Fibroblast of the aortic adventitia (primary cell): ENCODE measurements at regions not wholly inside any gene's neighbourhood (a gene's known extent, or its start where the extent isn't known, plus 50 kb on each side); places are given as distances from the start of the nearest gene placed in this dataset.

ENCODE experiments used
- DNase-seq: peaks from one replicate; pipeline ENCODE4 v3.0.0-alpha.2; 2010; ENCODE audit warnings: low read depth
- H3K4me3 ChIP-seq: 2 replicates; pipeline ENCODE4 v1.5.1; 2011; ENCODE audit warnings: low read depth, mild to moderate bottlenecking, control low read depth, low read length, moderate library complexity
- CTCF ChIP-seq: IDR thresholded peaks from 2 replicates; pipeline ENCODE4 v1.5.1; 2011; ENCODE audit warnings: mild to moderate bottlenecking, low read length, control low read depth, inconsistent platforms; ENCODE audit not compliant: insufficient read depth

GRCh38 chr3:31186041-31186440 is 291.6 kb upstream of the GADL1 start:
- TF ChIP-seq CTCF = no peak
- H3K4me3 ChIP-seq = no peak overlapping the region
- no peak for DNase-seq

GRCh38 chr3:31187380-31187779 is 292.9 kb upstream of the GADL1 start:
- no peak for TF ChIP-seq CTCF
- no peak for DNase-seq
- no peak overlapping the region for H3K4me3 ChIP-seq

DNA sequence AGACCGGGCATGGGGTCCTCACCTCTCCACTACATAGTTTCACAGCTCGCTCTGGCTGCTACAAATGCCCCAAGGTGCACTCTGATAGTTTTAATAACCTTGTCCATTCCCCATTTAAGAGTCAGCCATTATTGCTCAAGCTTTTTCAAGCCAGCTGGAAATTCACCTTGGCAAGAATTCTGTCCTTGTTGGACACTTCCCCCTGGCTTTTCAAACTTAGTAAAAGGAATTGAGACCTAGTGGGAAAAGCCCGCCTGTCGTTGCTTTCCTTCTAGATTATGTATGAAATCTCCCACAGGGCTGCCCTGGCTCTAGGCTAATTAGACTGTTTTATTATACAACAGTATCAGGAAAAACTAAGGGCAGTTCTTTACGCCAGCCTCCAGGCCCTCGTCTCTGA is 293.7 kb upstream of the GADL1 start:
- H3K4me3 ChIP-seq = no peak overlapping the region
- TF ChIP-seq CTCF = no peak
- peak; percentile 71 for DNase-seq

- no peak for TF ChIP-seq CTCF
- no peak overlapping the region for H3K4me3 ChIP-seq
- no peak for DNase-seq
Observed at GRCh38 chr3:31189330-31189729, 294.9 kb upstream of the GADL1 start.

DNA sequence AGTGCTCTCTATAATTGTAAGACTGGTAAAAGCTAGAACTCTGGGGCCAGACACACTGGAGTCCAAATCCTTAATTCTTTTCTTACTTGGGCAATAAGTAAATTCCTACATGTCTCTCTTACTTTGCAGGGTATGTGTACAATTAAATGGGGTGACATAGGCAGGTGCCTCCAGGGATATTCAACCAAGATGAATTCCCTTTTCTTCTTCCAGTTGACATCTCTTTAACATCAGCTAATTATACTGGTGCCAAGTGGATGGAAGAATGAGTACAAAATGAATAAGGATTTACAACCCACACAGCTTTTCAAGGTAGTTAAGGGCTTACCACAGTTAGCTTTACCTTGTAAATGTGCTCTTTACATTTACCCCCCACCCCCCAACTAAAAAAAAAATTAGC is 295.5 kb upstream of the GADL1 start:
- no peak for TF ChIP-seq CTCF
- no peak for DNase-seq
- no peak overlapping the region for H3K4me3 ChIP-seq

GRCh38 chr3:31191354-31191753 is 296.9 kb upstream of the GADL1 start:
- no peak for DNase-seq
- no peak for TF ChIP-seq CTCF
- no peak overlapping the region for H3K4me3 ChIP-seq

DNA sequence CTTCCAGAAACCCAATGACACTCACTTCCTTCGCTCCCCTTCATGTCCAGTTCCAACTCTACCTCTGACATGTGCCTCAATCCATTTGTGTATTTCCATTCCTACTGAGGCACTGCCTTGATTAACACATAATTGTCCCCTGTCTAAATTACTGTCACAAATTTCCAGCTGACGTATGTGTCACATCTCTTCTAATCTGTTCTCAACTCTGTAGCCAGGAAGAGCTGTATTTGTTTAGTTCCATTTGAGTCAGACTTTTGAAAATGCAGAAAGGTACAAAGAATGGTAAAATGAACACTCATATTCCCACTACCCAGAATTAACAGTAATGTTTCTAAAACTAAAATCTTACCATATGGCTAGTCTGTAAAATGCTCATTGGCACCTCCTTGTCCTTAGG is 299.0 kb upstream of the GADL1 start:
- DNase-seq = no peak
- no peak overlapping the region for H3K4me3 ChIP-seq
- no peak for TF ChIP-seq CTCF
